ENCODE measurements at regions not wholly inside any gene's neighbourhood (a gene's known extent, or its start where the extent isn't known, plus 50 kb on each side); places are given as distances from the start of the nearest gene placed in this dataset.

DNA sequence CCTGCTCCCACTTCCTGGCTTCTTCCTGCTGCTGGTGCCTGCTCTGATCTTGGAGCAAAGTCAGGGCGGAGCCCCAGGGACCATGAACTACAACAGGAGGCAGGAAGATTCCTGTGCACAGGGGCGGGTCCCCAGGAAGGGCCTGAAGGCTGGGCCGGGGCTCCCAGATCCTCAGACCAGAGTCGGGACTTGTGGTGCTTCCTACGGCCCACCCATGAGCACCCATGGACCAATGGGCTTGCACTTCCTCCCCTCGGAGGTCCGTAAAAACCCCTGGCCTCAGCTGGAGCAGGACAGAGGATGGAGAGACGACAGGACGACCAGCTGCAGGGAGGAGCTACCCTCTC, 1287.1 kb downstream of the TMEM121 start:
- TF ChIP-seq, protein P1, sequence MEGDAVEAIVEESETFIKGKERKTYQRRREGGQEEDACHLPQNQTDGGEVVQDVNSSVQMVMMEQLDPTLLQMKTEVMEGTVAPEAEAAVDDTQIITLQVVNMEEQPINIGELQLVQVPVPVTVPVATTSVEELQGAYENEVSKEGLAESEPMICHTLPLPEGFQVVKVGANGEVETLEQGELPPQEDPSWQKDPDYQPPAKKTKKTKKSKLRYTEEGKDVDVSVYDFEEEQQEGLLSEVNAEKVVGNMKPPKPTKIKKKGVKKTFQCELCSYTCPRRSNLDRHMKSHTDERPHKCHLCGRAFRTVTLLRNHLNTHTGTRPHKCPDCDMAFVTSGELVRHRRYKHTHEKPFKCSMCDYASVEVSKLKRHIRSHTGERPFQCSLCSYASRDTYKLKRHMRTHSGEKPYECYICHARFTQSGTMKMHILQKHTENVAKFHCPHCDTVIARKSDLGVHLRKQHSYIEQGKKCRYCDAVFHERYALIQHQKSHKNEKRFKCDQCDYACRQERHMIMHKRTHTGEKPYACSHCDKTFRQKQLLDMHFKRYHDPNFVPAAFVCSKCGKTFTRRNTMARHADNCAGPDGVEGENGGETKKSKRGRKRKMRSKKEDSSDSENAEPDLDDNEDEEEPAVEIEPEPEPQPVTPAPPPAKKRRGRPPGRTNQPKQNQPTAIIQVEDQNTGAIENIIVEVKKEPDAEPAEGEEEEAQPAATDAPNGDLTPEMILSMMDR (IDR thresholded peaks at IDR 0.05): no peak
- no peak for TF ChIP-seq POLR2A (IDR thresholded peaks at IDR 0.05)
